Neural cell (in vitro differentiated cells): ENCODE measurements at regions not wholly inside any gene's neighbourhood (a gene's known extent, or its start where the extent isn't known, plus 50 kb on each side); places are given as distances from the start of the nearest gene placed in this dataset.

Experiments
- H2AFZ ChIP-seq: fragments of 200-600, 300-800 bp; sonication (generic), shearing (Covaris generic); 2 replicates; pipeline ENCODE4 v1.6.0; 2014; ENCODE audit warnings: low read depth, mild to moderate bottlenecking, antibody characterized with exemption, low read length, moderate library complexity
- H3F3A ChIP-seq: fragments of 200-600 bp; shearing (Covaris generic); 2 replicates; pipeline ENCODE4 v1.6.1; 2016; ENCODE audit warnings: mild to moderate bottlenecking, moderate library complexity, mixed read lengths, antibody characterized with exemption, low read length; ENCODE audit not compliant: insufficient read depth, poor library complexity, severe bottlenecking
- H3K27ac ChIP-seq: fragments of 200-600, 300-800 bp; sonication (generic), shearing (Covaris generic); 2 replicates; pipeline ENCODE4 v1.5.1; 2014; ENCODE audit warnings: mild to moderate bottlenecking, low read length, moderate library complexity
- H3K27me3 ChIP-seq: fragments of 300-800, 200-600 bp; sonication (generic), shearing (Covaris generic); 2 replicates; pipeline ENCODE4 v1.6.0; 2014; ENCODE audit warnings: mild to moderate bottlenecking, low read depth, low read length, moderate library complexity; ENCODE audit not compliant: insufficient read depth
- H3K36me3 ChIP-seq: fragments of 300-800, 200-600 bp; sonication (generic), shearing (Covaris generic); 2 replicates; pipeline ENCODE4 v1.5.1; 2014; ENCODE audit warnings: mild to moderate bottlenecking, antibody characterized with exemption, low read length, moderate library complexity; ENCODE audit not compliant: insufficient read depth
- H3K4me2 ChIP-seq: fragments of 300-800, 200-600 bp; sonication (generic), shearing (Covaris generic); 2 replicates; pipeline ENCODE4 v1.6.0; 2014; ENCODE audit warnings: mild to moderate bottlenecking, low read length
- H3K4me3 ChIP-seq: fragments of 300-800, 200-600 bp; sonication (generic), shearing (Covaris generic); 2 replicates; pipeline ENCODE4 v1.5.1; 2014; ENCODE audit warnings: mild to moderate bottlenecking, low read length, moderate library complexity
- H3K79me2 ChIP-seq: fragments of 200-600 bp; shearing (Covaris generic); replicated peaks from 2 replicates; pipeline ENCODE4 v1.6.0; 2014; ENCODE audit warnings: mild to moderate bottlenecking, low read length, moderate library complexity; ENCODE audit not compliant: insufficient read depth
- H3K9ac ChIP-seq: fragments of 300-800, 200-600 bp; sonication (generic), shearing (Covaris generic); 2 replicates; pipeline ENCODE4 v1.6.1; 2016; ENCODE audit warnings: mild to moderate bottlenecking, low read length, mixed read lengths
- H3K9me2 ChIP-seq: fragments of 200-600 bp; shearing (Covaris generic); 2 replicates; pipeline ENCODE4 v1.6.1; 2016; ENCODE audit warnings: mild to moderate bottlenecking, low read length, mixed read lengths; ENCODE audit not compliant: insufficient read depth
- H3K9me3 ChIP-seq: fragments of 200-600, 300-800 bp; sonication (generic), shearing (Covaris generic); 2 replicates; pipeline ENCODE4 v1.6.1; 2016; ENCODE audit warnings: mild to moderate bottlenecking, mixed run types, low read length, moderate library complexity, mixed read lengths
- H4K20me1 ChIP-seq: fragments of 200-600 bp; shearing (Covaris generic); 2 replicates; pipeline ENCODE4 v1.6.1; 2016; ENCODE audit warnings: mild to moderate bottlenecking, mixed run types; ENCODE audit not compliant: insufficient read depth
- CTCF ChIP-seq: fragments of 450-650 bp; IDR thresholded peaks from 2 replicates; pipeline ENCODE4 v1.5.1; 2014; ENCODE audit warnings: antibody characterized with exemption, mild to moderate bottlenecking, moderate library complexity; ENCODE audit not compliant: poor library complexity, severe bottlenecking
- EP300 ChIP-seq: fragments of 450-650 bp; conservative IDR thresholded peaks from 2 replicates; pipeline ENCODE4 v1.6.1; 2014; ENCODE audit warnings: antibody characterized with exemption, mild to moderate bottlenecking, moderate library complexity; ENCODE audit not compliant: poor library complexity, severe bottlenecking
- EZH2 ChIP-seq: fragments of 200-600, 300-800 bp; shearing (Covaris generic), sonication (generic); IDR thresholded peaks from 2 replicates; pipeline ENCODE4 v1.6.1; 2014; ENCODE audit warnings: antibody characterized with exemption, low read length, borderline replicate concordance, mild to moderate bottlenecking; ENCODE audit not compliant: insufficient read depth, poor library complexity, severe bottlenecking
- MXI1 ChIP-seq: fragments of 450-650 bp; conservative IDR thresholded peaks from 2 replicates; pipeline ENCODE4 v1.6.1; 2014; ENCODE audit warnings: antibody characterized with exemption, mild to moderate bottlenecking; ENCODE audit not compliant: poor library complexity, severe bottlenecking
- POLR2AphosphoS5 ChIP-seq: IDR thresholded peaks from 2 replicates; pipeline ENCODE4 v1.6.1; 2012
- RAD21 ChIP-seq: fragments of 450-650 bp; conservative IDR thresholded peaks from 2 replicates; pipeline ENCODE4 v1.6.1; 2014; ENCODE audit warnings: antibody characterized with exemption, mild to moderate bottlenecking, moderate library complexity
- SMC3 ChIP-seq: fragments of 450-650 bp; conservative IDR thresholded peaks from 2 replicates; pipeline ENCODE4 v1.6.1; 2014; ENCODE audit warnings: antibody characterized with exemption, mild to moderate bottlenecking, moderate library complexity; ENCODE audit not compliant: poor library complexity
- TAF1 ChIP-seq: IDR thresholded peaks from 2 replicates; pipeline ENCODE4 v1.6.1; 2012; ENCODE audit warnings: low read depth
- TF ChIP-seq, protein P1 (sequence below): IDR thresholded peaks from 2 replicates; pipeline ENCODE4 v1.6.1; 2012; ENCODE audit warnings: borderline replicate concordance

- Histone ChIP-seq H3K36me3 (no peaks in the 10 kb centered on the region), H3K4me2 (no peak overlapping the region), H3K9me3 (no peaks in the 10 kb centered on the region), H4K20me1 (no peaks in the 10 kb centered on the region), H3K27ac (no peak overlapping the region), H3K4me3 (no peak overlapping the region), H3K27me3 (no peaks in the 10 kb centered on the region), H3F3A (no peaks in the 10 kb centered on the region), H3K9ac (no peak overlapping the region), H3K79me2 (no peaks in the 10 kb centered on the region), H2AFZ (no peak overlapping the region), H3K9me2 (no peaks in the 10 kb centered on the region)
- TF ChIP-seq TAF1 (no peak), POLR2AphosphoS5 (no peak), CTCF (no peak), EZH2 (no peak), RAD21 (no peak), MXI1 (no peak), EP300 (no peak), SMC3 (no peak)
- TF ChIP-seq, protein P1, sequence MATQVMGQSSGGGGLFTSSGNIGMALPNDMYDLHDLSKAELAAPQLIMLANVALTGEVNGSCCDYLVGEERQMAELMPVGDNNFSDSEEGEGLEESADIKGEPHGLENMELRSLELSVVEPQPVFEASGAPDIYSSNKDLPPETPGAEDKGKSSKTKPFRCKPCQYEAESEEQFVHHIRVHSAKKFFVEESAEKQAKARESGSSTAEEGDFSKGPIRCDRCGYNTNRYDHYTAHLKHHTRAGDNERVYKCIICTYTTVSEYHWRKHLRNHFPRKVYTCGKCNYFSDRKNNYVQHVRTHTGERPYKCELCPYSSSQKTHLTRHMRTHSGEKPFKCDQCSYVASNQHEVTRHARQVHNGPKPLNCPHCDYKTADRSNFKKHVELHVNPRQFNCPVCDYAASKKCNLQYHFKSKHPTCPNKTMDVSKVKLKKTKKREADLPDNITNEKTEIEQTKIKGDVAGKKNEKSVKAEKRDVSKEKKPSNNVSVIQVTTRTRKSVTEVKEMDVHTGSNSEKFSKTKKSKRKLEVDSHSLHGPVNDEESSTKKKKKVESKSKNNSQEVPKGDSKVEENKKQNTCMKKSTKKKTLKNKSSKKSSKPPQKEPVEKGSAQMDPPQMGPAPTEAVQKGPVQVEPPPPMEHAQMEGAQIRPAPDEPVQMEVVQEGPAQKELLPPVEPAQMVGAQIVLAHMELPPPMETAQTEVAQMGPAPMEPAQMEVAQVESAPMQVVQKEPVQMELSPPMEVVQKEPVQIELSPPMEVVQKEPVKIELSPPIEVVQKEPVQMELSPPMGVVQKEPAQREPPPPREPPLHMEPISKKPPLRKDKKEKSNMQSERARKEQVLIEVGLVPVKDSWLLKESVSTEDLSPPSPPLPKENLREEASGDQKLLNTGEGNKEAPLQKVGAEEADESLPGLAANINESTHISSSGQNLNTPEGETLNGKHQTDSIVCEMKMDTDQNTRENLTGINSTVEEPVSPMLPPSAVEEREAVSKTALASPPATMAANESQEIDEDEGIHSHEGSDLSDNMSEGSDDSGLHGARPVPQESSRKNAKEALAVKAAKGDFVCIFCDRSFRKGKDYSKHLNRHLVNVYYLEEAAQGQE = no peak
Measured at GRCh38 chr7:148540041-148540738, 50.4 kb upstream of the C7orf33 start.
